Smooth muscle cell (in vitro differentiated cells): ENCODE measurements at regions not wholly inside any gene's neighbourhood (a gene's known extent, or its start where the extent isn't known, plus 50 kb on each side); places are given as distances from the start of the nearest gene placed in this dataset.

Source experiments
- DNase-seq: peaks from one replicate; lab custom pipeline; 2025; ENCODE audit not compliant: unreplicated experiment; lab: John Stamatoyannopoulos, UW
- H2AFZ ChIP-seq: fragments of 200-600 bp; sonication (generic); 2 replicates; pipeline ENCODE4 v1.6.0; 2016; ENCODE audit warnings: antibody characterized with exemption, low read depth, mild to moderate bottlenecking
- H3F3A ChIP-seq: fragments of 200-600 bp; sonication (generic); 2 replicates; pipeline ENCODE4 v1.6.0; 2017; ENCODE audit warnings: antibody characterized with exemption, low read depth
- H3K27ac ChIP-seq: fragments of 200-600 bp; sonication (generic); 2 replicates; pipeline ENCODE4 v1.5.1; 2016; ENCODE audit warnings: low read depth, mild to moderate bottlenecking
- H3K27me3 ChIP-seq: fragments of 200-600 bp; sonication (generic); 2 replicates; pipeline ENCODE4 v1.6.1; 2016; ENCODE audit warnings: low read depth, mild to moderate bottlenecking
- H3K36me3 ChIP-seq: fragments of 200-600 bp; sonication (generic); 2 replicates; pipeline ENCODE4 v1.5.1; 2016; ENCODE audit warnings: low read depth
- H3K4me1 ChIP-seq: fragments of 200-600 bp; sonication (generic); 2 replicates; pipeline ENCODE4 v1.5.1; 2016; ENCODE audit warnings: low read depth
- H3K4me2 ChIP-seq: fragments of 200-600 bp; sonication (generic); 2 replicates; pipeline ENCODE4 v1.6.0; 2016; ENCODE audit warnings: mild to moderate bottlenecking
- H3K4me3 ChIP-seq: fragments of 200-600 bp; sonication (generic); 2 replicates; pipeline ENCODE4 v1.5.1; 2016; ENCODE audit warnings: mild to moderate bottlenecking
- H3K79me2 ChIP-seq: fragments of 200-600 bp; sonication (generic); 2 replicates; pipeline ENCODE4 v1.6.0; 2016; ENCODE audit warnings: low read depth, mild to moderate bottlenecking
- H3K9ac ChIP-seq: fragments of 200-600 bp; sonication (generic); 2 replicates; pipeline ENCODE4 v1.6.0; 2016; ENCODE audit warnings: low read depth
- H3K9me3 ChIP-seq: fragments of 200-600 bp; sonication (generic); replicated peaks from 2 replicates; pipeline ENCODE4 v1.5.1; 2016; ENCODE audit warnings: low read depth
- H4K20me1 ChIP-seq: fragments of 200-600 bp; sonication (generic); 2 replicates; pipeline ENCODE4 v1.6.0; 2016; ENCODE audit warnings: low read depth
- CTCF ChIP-seq: fragments of 200-600 bp; sonication (generic); IDR thresholded peaks from 2 replicates; pipeline ENCODE4 v1.5.1; 2017; ENCODE audit warnings: borderline replicate concordance, mild to moderate bottlenecking, antibody characterized with exemption; ENCODE audit not compliant: insufficient read depth, poor library complexity, severe bottlenecking
- WGBS: methylation state at CpG from one replicate; pipeline ENCODE4 v1.1.7; 2016; ENCODE audit warnings: low lambda C conversion rate; 5-methylcytosine and 5-hydroxymethylcytosine counted together

GRCh38 chr13:91119643-91120042 is 227.8 kb upstream of the MIR17HG start:
- Histone ChIP-seq H3K27ac (no peak overlapping the region), H3K4me3 (no peak overlapping the region), H3K4me2 (no peak overlapping the region), H3F3A (peaks cover 8% of the 10 kb centered on the region), H3K79me2 (no peaks in the 10 kb centered on the region), H2AFZ (no peak overlapping the region), H3K4me1 (peaks cover 9% of the 10 kb centered on the region), H3K9ac (no peak overlapping the region), H3K9me3 (no peaks in the 10 kb centered on the region), H3K36me3 (no peaks in the 10 kb centered on the region), H3K27me3 (no peaks in the 10 kb centered on the region), H4K20me1 (no peaks in the 10 kb centered on the region)
- TF ChIP-seq CTCF, result no peak
- 91% methylated on average over 3 of the region's 3 CpGs for WGBS
- DNase-seq, result no peak

GRCh38 chr13:91122766-91123165 is 224.7 kb upstream of the MIR17HG start:
- no peak for TF ChIP-seq CTCF
- Histone ChIP-seq H3F3A (peaks cover 8% of the 10 kb centered on the region), H4K20me1 (no peaks in the 10 kb centered on the region), H3K27ac (no peak overlapping the region), H3K27me3 (no peaks in the 10 kb centered on the region), H3K79me2 (no peaks in the 10 kb centered on the region), H3K9ac (no peak overlapping the region), H2AFZ (no peak overlapping the region), H3K4me2 (no peak overlapping the region), H3K9me3 (no peaks in the 10 kb centered on the region), H3K4me1 (peaks cover 27% of the 10 kb centered on the region), H3K4me3 (no peak overlapping the region), H3K36me3 (no peaks in the 10 kb centered on the region)
- no peak for DNase-seq
- 73% methylated on average over 1 of the region's 1 CpG for WGBS

DNA sequence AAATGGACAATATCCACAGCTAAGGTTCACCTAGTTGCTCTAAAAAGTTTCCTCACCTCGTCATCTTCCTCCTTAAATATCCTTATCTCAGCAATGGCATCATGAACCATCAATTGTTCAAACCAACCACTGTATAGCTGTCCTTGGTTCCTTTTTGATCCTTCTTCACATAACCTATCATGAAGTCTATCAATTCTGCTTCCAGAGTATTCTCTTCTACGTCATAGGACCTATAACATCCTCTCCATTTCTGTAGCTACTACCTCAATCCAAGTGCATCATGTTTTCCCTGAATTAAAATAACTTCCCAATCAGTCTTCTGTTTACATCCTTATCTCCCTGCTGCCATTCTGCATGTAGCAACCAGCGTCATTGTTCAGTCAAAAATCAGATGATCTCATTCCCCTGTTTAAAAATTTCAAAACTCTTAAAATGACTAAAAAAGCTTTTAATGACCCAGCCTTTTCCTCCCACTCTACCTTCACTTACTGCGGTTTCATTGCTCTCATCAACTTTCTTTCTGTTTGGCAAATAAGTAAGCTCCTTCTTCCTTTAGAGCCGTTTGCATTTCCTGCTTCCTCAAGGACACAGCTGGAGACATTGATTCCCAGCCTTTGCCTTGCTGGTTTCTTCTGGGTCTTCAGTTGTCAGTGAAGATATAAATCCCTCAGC is 223.9 kb upstream of the MIR17HG start:
- H3K27me3 ChIP-seq, result no peaks in the 10 kb centered on the region
- no peak overlapping the region for H3K9ac ChIP-seq
- H3K4me1 ChIP-seq, result peaks cover 27% of the 10 kb centered on the region
- WGBS, result 44% methylated on average over 5 of the region's 5 CpGs
- no peaks in the 10 kb centered on the region for H3K79me2 ChIP-seq
- peak overlapping the region; percentile 48 for H2AFZ ChIP-seq
- TF ChIP-seq CTCF, result no peak
- H3K27ac ChIP-seq, result peak overlapping the region; percentile 61
- H3K36me3 ChIP-seq, result no peaks in the 10 kb centered on the region
- no peaks in the 10 kb centered on the region for H4K20me1 ChIP-seq
- H3K4me3 ChIP-seq, result no peak overlapping the region
- no peak for DNase-seq
- peak overlapping the region; percentile 61 for H3K4me2 ChIP-seq
- H3F3A ChIP-seq, result peaks cover 8% of the 10 kb centered on the region
- no peaks in the 10 kb centered on the region for H3K9me3 ChIP-seq

GRCh38 chr13:91126806-91127205 is 220.7 kb upstream of the MIR17HG start:
- Histone ChIP-seq H3K27ac (peak overlapping the region; percentile 61), H3K79me2 (no peaks in the 10 kb centered on the region), H3F3A (peaks cover 8% of the 10 kb centered on the region), H4K20me1 (no peaks in the 10 kb centered on the region), H2AFZ (no peak overlapping the region), H3K4me3 (no peak overlapping the region), H3K36me3 (no peaks in the 10 kb centered on the region), H3K27me3 (no peaks in the 10 kb centered on the region), H3K4me1 (peaks cover 27% of the 10 kb centered on the region), H3K9me3 (no peaks in the 10 kb centered on the region), H3K9ac (no peak overlapping the region), H3K4me2 (peak overlapping the region; percentile 51)
- WGBS, result 17% methylated on average over 4 of the region's 4 CpGs
- TF ChIP-seq CTCF, result no peak
- no peak for DNase-seq
